HPDE6-E6E7 (cell line): ENCODE measurements at regions not wholly inside any gene's neighbourhood (a gene's known extent, or its start where the extent isn't known, plus 50 kb on each side); places are given as distances from the start of the nearest gene placed in this dataset.
"Not testable (repeated sequence)": the region's sequence is repeated elsewhere in the genome, so short reads cannot be mapped to it uniquely, and the experiment has no call there.

Experiments
- DNase-seq: peaks from one replicate; pipeline ENCODE4 v3.0.0; 2011; ENCODE audit warnings: missing footprints; ENCODE audit errors: extremely low spot score

DNA sequence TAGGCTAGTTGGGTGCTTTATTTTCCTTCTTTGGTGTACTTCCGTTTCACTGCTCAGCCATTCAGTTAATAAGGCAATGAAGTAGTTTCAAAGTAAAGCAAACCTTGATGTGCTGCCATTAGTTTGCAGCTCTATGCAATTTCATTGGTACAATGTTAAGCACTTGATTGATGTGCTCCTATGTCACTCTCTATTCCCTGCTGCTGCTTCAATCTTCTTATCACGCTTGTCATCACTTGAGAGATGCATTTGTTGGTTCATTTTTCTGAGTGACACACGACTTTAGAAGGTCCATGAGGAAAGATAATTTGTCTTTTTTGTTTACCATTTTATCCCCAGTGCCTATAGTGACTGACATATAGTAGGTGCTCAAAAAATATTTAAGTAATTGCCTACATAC is 871.0 kb upstream of the PABPC4L start:
- DNase-seq, result no peak

- DNase-seq, result no peak
Observed at GRCh38 chr4:135065366-135065765, 863.8 kb upstream of the PABPC4L start.

- no peak for DNase-seq
Observed at GRCh38 chr4:135050086-135050717, 848.6 kb upstream of the PABPC4L start.

DNA sequence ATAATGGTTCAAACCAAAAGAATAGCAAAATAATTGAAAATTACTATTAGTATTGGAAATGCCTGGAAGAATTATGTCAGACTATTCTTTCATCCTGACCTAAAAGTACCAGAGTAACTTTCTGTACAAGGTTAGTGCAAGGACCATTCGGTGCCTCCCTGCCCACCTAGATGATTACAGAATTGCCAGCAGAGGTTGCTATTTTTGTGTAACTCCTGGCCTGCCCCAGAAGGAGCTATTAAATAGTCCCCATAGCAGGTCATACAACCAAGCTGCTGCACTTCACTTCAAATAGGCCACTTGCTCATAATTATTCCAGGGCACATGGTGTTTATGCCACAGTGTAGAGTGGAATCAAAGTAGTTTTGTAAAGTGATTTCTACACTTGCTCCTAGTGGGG is 831.1 kb upstream of the PABPC4L start:
- DNase-seq, result no peak

- no peak for DNase-seq
Observed at GRCh38 chr4:135015771-135016170, 814.2 kb upstream of the PABPC4L start.

GRCh38 chr4:135007400-135007799 is 805.8 kb upstream of the PABPC4L start:
- no peak for DNase-seq

DNA sequence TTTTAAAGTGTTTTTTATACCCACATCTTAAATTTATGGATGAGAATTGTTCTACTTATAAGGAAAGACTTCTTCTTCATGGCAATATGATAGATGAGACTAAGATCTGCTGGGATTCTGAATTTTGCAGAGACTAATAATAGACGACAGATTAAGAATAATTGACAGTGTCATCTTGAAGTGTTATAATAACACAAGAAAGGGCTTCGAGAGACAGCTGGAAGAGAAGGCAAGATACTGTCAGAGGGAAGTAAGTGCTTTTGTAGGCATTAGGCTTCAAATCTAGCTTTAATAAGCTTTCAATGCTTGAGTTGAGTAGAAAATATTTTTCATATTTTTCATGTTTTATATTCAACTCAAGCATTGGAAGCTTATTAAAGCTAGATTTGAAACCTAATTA is 797.6 kb upstream of the PABPC4L start:
- DNase-seq, result no peak

DNA sequence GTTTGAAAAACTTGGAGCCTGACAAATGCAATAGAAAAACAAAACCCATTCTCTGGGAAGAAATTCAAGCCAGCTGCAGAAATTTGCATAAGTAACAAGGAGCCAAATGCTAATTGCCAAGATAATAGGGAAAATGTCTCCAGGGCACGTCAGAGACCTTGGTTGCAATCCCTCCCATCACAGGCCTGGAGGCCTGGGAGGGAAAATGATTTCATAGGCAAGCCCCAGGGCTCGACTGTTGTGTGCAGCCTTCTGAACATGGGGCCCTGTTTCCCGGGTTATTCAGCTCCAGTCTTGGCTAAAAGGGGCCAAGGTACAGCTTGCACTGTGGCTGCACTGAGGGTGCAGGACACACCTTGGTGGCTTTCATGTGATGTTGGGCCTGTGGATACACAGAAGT is 760.4 kb upstream of the PABPC4L start:
- no peak for DNase-seq

GRCh38 chr4:134958862-134959261 is 757.3 kb upstream of the PABPC4L start:
- no peak for DNase-seq

GRCh38 chr4:134955059-134955458 is 753.5 kb upstream of the PABPC4L start:
- DNase-seq, result no peak

DNA sequence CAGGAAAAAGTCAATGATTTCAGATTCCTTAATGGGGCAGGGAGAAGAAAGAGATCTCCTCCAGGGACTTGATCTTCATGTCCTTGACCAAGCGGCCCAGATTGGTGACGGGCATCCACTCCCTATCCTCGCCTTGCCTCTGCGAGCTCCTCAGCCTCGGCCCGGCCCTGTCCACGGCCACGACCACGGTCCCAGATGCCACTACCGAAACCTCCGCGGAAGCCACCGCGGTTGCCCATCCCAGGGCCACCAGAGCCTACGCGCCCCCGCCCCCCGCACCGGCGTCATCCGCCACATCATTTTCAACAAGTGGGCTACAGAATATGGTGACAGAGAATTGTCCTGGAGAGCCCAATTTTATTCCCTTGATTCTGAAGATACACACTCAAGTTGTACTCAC is 751.2 kb upstream of the PABPC4L start:
- no peak for DNase-seq

- no peak for DNase-seq
Observed at GRCh38 chr4:134952305-134952704, 750.7 kb upstream of the PABPC4L start.

DNA sequence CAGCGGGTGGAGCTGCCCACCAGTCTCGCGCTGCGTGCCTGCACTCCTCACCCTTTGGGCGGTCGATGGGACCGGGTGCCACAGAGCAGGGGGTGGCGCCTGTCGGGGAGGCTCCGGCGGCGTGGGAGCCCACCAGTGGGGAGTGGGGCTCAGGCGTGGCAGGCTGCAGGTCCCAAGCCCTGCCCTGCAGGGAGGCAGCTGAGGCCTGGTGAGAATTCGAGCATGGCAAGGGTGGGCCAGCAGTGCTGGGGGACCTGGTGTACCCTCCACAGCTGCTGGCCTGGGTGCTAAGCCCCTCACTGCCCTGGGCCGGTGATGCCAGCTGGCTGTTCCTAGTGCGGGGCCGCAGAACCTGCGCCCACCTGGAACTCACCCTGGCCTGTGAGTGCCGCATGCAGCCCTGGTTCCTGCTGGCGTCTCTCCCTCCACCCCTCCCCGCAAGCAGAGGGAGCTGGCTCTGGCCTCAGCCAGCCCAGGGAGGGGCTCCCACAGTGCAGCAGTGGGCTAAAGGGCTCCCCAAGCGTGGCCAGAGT is 746.6 kb upstream of the PABPC4L start:
- DNase-seq, result no peak

DNA sequence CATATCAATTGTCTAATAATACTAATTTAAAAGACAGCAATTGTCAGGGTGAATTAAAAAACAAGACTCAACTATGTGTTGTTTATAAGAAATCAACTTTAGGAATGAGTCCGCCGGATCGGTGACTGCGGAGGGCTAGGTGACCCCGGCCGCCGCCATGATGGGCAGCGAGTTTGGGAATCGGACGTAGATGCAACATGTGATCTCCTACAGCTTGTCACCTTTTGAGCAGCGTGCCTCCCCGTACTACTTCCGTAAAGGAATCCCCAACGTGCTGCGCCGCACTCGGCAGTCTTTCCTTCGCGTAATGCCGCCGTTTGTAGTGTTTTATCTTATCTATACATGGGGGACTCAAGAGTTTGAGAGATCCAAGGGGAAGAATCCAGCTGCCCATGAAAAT is 742.5 kb upstream of the PABPC4L start:
- no peak for DNase-seq

DNA sequence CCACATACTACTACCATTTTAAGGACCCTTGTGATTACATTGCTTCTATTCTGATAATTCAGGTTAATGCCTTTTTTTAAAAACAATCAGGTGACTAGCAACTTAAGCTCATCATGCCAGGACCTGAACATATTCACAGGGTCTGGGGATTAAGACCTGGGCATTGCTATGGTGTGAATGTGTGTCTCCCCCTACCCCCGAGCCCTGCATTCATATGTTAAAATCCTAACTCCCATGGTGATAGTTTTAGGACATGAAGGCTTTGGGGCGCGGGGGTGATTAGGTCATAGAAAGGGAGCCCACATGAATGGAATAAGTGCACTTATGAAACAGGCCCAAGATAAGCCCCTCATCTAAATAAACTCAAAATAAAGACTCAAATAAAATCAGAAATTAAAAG is 734.4 kb upstream of the PABPC4L start:
- no peak for DNase-seq

- DNase-seq, result peak; percentile 5
Observed at GRCh38 chr4:134935320-134935719, 733.7 kb upstream of the PABPC4L start.

DNA sequence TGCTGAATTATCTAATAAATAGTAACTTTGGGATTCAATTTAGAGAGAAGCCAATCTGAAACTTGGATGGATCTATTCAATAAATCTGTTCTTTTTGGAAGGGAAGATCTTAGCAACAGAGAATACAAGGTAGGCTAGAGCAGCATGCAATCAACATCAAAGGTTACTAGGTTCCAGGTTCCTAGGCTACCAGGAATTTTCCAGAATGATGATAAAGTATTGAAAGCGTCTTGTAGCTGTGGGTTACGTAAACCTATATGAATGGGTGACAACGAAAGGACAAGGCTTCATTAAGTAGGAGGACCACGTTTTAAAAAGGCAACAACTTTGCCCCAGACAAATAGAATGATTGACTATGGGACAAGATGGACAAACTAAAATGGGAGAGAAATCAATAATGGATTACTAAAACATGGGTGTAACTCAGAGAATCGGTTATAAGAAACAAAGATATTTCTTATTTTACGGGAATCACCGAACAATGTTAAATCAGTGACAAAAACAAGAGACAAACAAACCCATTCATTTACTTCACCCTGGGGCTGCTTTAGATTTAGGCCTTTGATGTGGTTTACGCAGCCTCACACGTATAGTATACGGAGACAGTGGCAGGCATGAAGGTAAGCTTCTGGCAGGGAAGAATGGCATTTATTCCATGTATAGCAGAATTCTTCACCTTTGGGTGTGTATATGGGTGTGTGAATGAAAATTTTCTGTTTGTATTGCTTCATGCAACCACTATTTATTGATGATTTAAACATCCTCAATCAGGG is 732.6 kb upstream of the PABPC4L start:
- DNase-seq, result no peak

- no peak for DNase-seq
Observed at GRCh38 chr4:134915355-134915754, 713.8 kb upstream of the PABPC4L start.

- DNase-seq, result not testable (repeated sequence)
Observed at GRCh38 chr4:134914250-134914649, 712.7 kb upstream of the PABPC4L start.

DNA sequence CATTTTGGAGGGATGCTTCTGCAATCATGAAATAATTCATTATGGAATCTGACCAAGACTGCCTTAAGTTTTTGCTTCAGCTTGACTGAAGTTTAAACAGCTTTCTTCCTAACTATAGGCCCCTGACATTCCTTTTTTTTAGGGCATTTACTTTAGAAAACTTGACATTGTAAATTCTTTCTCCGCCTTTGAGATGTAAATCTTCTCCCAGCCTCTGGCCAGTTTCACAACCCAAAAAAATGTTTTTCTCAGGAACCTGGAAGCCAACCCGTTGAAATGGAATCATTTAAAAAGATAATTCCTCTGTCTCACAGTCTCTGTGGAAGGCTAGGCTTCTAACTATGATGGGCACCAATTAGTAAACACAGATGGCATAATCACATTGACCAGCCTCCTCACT is 710.4 kb upstream of the PABPC4L start:
- no peak for DNase-seq

- DNase-seq, result peak; percentile 5
Observed at GRCh38 chr4:134906404-134907023, 704.9 kb upstream of the PABPC4L start.

GRCh38 chr4:134905061-134905460 is 703.5 kb upstream of the PABPC4L start:
- DNase-seq, result no peak

DNA sequence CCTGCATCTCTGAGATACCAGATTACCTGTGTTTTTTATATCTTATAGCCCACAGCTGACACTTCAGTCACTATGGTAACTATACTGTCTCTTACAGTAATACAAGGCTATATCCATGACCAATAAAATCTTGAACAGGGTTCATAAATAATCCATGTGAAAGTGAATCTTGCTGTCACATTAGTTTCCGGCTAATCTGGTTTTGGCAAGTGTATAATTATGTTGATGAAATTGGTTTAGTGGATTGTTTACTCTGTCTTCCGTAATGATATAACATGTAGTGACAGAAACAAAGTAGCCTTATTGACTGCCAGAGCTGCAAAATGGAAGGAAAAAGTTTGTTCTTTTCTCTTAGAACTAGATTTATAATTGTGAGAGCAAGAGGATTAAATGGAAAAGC is 686.6 kb upstream of the PABPC4L start:
- DNase-seq, result no peak
